ENCODE measurements at regions not wholly inside any gene's neighbourhood (a gene's known extent, or its start where the extent isn't known, plus 50 kb on each side); places are given as distances from the start of the nearest gene placed in this dataset.
"Not testable (repeated sequence)": the region's sequence is repeated elsewhere in the genome, so short reads cannot be mapped to it uniquely, and the experiment has no call there.

- no peak for DNase-seq (ENCODE audit: low read depth, low spot score)
Measured at GRCh38 chr2:192687015-192687414, 492.3 kb upstream of the TMEFF2 start.

- DNase-seq (ENCODE audit: low read depth, low spot score) = not testable (repeated sequence)
Measured at GRCh38 chr2:192682511-192682910, 487.8 kb upstream of the TMEFF2 start.

DNA sequence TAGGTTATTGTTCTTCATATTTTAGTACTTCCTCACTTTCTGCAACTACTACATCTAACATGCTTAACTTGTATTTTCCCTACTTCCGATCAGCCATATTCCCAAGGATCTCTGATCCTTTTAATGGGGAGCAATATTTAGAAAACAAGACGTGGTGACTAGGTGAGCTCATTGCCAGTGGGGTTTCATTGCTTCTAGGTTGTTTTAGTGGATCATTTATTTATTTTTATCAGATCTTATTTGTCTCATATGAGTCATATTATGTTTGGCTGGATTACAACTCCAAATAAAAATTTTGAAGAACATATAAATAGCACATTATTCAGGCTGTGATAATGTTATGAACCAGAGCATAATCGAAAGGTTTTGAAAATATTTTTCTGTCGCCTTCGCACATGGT is 480.9 kb upstream of the TMEFF2 start:
- no peak for DNase-seq (ENCODE audit: low read depth, low spot score)

DNA sequence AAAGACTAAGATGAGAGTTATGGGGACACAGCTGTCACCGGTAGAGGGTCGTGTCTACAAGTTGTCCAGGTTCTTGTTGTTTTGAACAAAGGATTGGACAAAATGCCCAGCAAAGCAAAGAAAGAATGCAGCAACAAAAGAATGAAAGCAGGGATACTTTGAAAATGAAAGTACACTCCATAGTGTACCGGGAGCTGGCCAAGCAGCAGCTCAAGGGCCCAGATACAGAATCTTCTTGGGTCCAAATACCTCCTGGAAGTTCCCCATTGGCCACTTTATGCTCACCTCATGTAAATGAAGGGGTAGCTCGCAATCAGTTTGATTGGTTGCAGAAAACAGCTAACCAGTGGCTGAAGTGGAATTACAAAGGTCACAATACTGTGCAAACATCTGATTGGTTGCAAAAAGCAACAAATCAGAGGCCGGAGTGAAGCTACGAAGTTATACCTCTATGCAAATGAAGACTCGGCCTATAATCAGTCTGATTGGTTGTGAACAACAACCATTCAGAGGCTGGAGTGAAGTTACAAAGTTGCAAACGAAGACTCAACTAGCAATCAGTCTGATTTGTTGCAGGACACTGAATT is 474.9 kb upstream of the TMEFF2 start:
- DNase-seq (ENCODE audit: low read depth, low spot score) = no peak

- not testable (repeated sequence) for DNase-seq (ENCODE audit: low read depth, low spot score)
Measured at GRCh38 chr2:192660555-192660954, 465.8 kb upstream of the TMEFF2 start.

GRCh38 chr2:192657362-192657761 is 462.6 kb upstream of the TMEFF2 start:
- DNase-seq (ENCODE audit: low read depth, low spot score) = no peak

DNA sequence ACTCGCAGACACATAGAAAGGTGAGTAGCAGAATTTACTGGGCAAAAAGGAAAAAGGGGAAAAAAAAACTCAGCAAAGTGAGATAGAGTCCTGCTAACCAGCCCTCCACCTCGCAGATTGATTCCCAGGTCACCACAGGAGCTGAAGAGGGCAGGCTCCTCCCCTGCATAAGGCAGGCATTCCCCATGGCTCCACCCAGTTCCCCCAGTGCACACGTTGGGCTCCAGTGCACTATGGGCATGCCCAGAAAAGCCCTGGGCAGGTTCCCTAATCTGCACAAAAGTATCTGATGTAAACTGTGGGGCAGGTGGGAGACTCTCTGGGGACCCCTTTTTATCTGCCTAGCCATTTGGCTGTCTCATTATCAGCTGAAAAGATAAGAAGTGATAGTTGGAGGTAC is 461.2 kb upstream of the TMEFF2 start:
- no peak for DNase-seq (ENCODE audit: low read depth, low spot score)

DNA sequence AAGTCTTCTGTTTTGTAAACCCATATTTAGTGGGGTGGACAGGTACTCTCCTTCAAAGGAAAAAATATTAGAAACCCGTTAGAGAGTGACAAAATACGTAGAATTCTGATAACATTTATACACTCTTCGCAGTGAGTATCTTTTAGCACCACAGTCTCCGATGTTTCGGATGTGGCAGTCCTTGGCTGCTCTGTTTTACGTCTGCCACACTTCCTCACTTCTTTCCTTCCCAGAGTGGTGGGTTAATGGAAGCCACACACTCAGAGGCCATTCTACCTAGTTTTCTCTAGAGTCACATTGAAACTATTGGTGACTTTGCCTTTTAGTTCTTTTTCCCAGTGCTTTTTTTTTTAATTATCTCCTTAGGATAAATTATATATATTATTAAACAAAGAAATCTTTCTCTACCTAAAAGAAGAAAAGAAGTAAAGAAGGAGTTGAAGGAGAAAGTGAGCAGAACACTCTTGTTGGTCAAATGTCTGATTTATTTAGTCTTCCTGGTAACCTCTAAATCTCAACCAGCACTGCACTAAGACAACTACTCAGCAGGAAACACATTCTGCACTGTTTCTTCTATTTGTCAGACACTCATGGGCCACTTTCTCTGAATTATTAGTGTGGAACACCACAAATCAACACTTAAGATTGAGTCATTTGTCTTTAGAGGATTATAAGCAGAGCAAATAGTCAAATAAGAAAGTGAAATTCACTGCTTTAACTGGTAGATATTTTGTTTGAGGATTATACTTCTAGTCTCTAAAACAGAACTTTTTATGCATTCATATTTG is 451.3 kb upstream of the TMEFF2 start:
- no peak for DNase-seq (ENCODE audit: low read depth, low spot score)

- DNase-seq (ENCODE audit: low read depth, low spot score) = no peak
Measured at GRCh38 chr2:192634557-192634956, 439.8 kb upstream of the TMEFF2 start.

GRCh38 chr2:192628017-192628416 is 433.3 kb upstream of the TMEFF2 start:
- no peak for DNase-seq (ENCODE audit: low read depth, low spot score)

DNA sequence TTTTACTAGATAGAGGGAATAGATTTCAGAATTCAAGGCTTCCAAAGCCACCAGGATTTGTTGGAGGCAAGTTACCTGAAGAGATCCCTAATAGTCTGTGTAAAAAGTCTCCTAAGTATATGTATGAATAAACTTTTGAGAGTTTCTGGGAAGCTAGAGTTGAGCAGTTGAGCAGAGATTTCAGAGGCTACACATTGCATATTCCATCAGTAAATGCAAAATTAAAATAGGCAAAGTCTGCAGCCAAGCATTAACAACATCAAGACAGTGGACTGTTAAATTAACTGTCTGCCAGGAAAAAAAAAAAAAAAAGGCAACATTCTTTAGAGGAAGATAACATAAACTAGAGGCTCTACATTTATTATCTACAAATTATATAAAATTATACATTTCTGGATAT is 420.4 kb upstream of the TMEFF2 start:
- no peak for DNase-seq (ENCODE audit: low read depth, low spot score)

- DNase-seq (ENCODE audit: low read depth, low spot score) = no peak
Measured at GRCh38 chr2:192604295-192604694, 409.6 kb upstream of the TMEFF2 start.

- DNase-seq (ENCODE audit: low read depth, low spot score) = not testable (repeated sequence)
Measured at GRCh38 chr2:192598649-192599048, 403.9 kb upstream of the TMEFF2 start.

- no peak for DNase-seq (ENCODE audit: low read depth, low spot score)
Measured at GRCh38 chr2:192593561-192593960, 398.8 kb upstream of the TMEFF2 start.

- DNase-seq (ENCODE audit: low read depth, low spot score) = no peak
Measured at GRCh38 chr2:192591617-192592016, 396.9 kb upstream of the TMEFF2 start.

DNA sequence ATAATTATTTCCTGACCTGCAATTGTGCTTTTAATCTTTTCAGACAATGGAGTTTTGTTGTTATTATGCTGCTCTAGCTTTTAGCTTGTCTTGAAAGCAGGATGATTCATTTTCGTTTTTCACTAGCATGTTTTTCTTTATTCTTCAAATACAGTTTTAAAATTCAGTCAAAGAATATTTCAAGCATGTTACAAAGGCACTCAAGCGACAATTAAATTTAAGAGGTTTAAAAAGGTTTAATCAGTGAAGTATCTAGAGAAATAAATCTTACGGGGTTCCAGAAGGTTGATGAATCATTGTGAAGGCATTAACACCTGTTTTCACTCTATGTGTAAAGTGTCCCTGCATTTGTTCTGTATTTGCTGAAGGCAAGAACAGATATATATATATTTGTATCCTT is 390.7 kb upstream of the TMEFF2 start:
- no peak for DNase-seq (ENCODE audit: low read depth, low spot score)

DNA sequence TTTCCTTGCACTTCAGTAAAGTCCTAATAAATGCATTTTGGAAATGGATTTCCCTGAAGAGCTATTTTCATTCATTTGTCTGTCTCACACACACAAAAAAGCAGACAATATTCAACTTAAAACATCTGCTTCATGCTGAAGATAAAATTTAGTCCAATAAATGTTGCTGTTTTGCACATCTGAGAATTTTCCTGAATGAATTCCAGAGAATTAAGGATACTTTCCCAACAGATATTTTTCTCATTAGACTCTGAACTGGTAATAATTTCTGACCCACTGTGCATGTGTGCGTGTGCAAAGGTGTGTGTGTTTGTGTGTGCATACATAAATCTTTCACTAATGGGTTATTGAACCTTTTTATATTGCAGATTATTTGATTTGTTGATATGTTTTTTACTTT is 390.2 kb upstream of the TMEFF2 start:
- DNase-seq (ENCODE audit: low read depth, low spot score) = no peak

DNA sequence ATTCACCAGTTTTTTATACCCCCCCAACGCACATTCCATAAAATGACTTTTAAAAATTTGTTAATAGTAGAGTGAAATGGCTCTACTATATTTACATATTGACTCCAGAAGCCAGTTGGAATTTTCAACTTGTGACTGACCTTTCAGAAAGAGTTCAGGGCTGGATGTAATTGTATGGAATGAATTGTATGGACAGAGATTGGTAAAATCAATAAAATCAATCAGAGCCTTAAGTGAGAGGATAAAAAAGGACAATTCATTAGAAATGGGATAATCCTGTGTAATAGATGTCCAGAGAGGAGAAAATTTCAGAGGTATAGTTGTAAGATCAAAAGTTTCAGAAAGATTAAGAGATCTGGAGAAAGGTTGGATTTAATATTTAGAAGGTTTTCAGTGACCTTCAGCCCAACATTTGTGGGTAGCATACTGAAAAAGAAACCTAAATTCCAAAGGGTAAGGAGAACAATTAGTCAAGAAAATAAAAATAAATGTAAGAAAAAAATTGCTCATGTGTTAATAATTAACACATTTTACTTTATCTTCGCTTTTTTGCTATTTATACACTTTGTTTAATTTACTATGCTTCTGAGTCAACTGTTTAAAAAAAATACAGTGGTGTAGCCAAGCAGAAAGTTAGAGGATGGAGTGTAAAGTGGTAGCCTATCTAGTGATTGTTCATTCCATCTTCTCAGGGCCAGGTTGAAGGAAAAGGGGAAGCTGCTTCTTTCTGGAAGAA is 385.4 kb upstream of the TMEFF2 start:
- no peak for DNase-seq (ENCODE audit: low read depth, low spot score)

GRCh38 chr2:192578780-192579179 is 384.0 kb upstream of the TMEFF2 start:
- no peak for DNase-seq (ENCODE audit: low read depth, low spot score)

GRCh38 chr2:192577706-192578105 is 383.0 kb upstream of the TMEFF2 start:
- no peak for DNase-seq (ENCODE audit: low read depth, low spot score)

DNA sequence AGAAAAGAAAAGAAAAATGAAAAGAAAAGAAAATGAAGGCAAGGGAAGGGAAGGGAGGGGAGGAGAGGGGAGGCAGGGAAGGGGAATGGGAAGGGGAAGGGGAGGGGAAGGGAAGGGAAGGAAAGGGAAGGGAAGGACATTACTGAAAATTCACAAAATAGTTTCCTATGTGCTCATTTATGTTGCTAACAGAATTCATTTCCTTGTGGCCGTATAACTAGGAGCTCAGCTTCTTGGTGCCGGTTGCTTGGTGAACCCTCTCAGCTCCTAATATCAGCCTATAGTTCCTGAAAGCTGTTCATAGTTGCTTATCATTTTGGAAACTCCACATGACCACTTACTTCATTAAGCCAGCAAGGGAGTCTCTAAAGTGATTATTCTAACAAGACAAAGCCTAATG is 379.8 kb upstream of the TMEFF2 start:
- DNase-seq (ENCODE audit: low read depth, low spot score) = no peak

DNA sequence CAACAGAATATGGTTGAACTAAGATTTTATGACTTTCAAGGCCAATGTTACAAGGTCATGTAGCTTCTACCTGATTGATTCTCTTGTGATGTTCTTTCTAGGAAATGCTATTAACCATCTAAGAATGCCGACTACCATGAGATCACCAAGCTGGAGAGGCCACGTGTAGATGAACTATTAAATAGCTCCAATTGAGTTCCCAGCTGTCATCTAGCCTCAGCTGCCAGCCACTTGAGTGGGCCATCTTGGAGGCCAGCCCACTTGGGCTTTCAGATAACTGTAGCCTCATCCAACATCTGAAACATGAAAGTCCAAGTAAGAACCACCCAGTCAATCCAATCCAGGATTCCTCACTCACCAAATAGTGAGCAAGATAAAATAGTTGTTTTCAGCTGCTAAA is 376.9 kb upstream of the TMEFF2 start:
- no peak for DNase-seq (ENCODE audit: low read depth, low spot score)

DNA sequence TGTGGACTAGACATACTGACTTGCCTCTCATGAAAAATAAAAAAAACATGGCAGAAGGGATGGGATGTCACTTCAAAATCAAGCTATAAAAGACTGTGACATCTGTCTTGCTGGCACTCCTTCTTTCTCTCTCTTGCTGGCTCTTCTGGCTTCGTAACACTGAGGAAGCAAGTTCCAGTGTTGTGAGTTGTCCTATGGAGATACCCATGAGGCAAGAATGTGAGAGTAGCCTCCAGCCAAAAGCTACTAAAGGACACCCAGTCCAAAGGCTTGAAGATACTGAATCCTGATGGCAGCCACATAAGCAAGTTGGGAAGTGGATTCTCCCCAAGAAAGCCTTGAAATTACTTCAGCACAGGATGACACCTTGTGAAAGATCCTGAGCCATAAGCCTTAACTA is 376.1 kb upstream of the TMEFF2 start:
- DNase-seq (ENCODE audit: low read depth, low spot score) = no peak

All from activated CD4-positive, CD25-positive, alpha-beta regulatory T cell treated with anti-CD3 and anti-CD28 coated beads, Interleukin-2, amount 50 U/mL, for 16 hours (primary cell).